Mesendoderm (in vitro differentiated cells): ENCODE measurements at regions not wholly inside any gene's neighbourhood (a gene's known extent, or its start where the extent isn't known, plus 50 kb on each side); places are given as distances from the start of the nearest gene placed in this dataset.
"Not testable (repeated sequence)": the region's sequence is repeated elsewhere in the genome, so short reads cannot be mapped to it uniquely, and the experiment has no call there.

Experiments
- DNase-seq: peaks from one replicate; pipeline ENCODE4 v3.0.0; 2013
- H2AK5ac ChIP-seq: 2 replicates; pipeline ENCODE4 v1.6.1; 2013; ENCODE audit warnings: low read length, inconsistent platforms
- H2BK120ac ChIP-seq: 2 replicates; pipeline ENCODE4 v1.6.1; 2013; ENCODE audit warnings: low read depth, mild to moderate bottlenecking, low read length, moderate library complexity, mixed read lengths
- H2BK15ac ChIP-seq: replicated peaks from 2 replicates; pipeline ENCODE4 v1.6.1; 2013; ENCODE audit warnings: low read depth, mild to moderate bottlenecking, moderate library complexity
- H2BK5ac ChIP-seq: 2 replicates; pipeline ENCODE4 v1.6.1; 2013; ENCODE audit warnings: low read length, inconsistent platforms
- H3K18ac ChIP-seq: 2 replicates; pipeline ENCODE4 v1.6.1; 2013; ENCODE audit warnings: mild to moderate bottlenecking, low read length, mixed read lengths
- H3K23ac ChIP-seq: one replicate; pipeline ENCODE4 v1.6.1; 2013; ENCODE audit warnings: low read length
- H3K27ac ChIP-seq: 2 replicates; pipeline ENCODE4 v1.5.1; 2013; ENCODE audit warnings: low read depth, mild to moderate bottlenecking, inconsistent platforms, low read length, moderate library complexity
- H3K27me3 ChIP-seq: 2 replicates; pipeline ENCODE4 v1.6.1; 2013; ENCODE audit warnings: low read length, control low read depth, mild to moderate bottlenecking, inconsistent platforms; ENCODE audit not compliant: insufficient read depth, poor library complexity
- H3K36me3 ChIP-seq: 2 replicates; pipeline ENCODE4 v1.6.1; 2013; ENCODE audit warnings: low read length, inconsistent platforms; ENCODE audit not compliant: control insufficient read depth, insufficient read depth
- H3K4ac ChIP-seq: one replicate; pipeline ENCODE4 v1.6.1; 2013; ENCODE audit warnings: low read depth, mild to moderate bottlenecking, low read length, moderate library complexity
- H3K4me1 ChIP-seq: 2 replicates; pipeline ENCODE4 v1.6.1; 2013; ENCODE audit warnings: low read depth, low read length, inconsistent platforms; ENCODE audit not compliant: control insufficient read depth
- H3K4me2 ChIP-seq: 2 replicates; pipeline ENCODE4 v1.6.1; 2013; ENCODE audit warnings: low read length
- H3K4me3 ChIP-seq: 2 replicates; pipeline ENCODE4 v1.5.1; 2013; ENCODE audit warnings: mild to moderate bottlenecking, low read length
- H3K56ac ChIP-seq: one replicate; pipeline ENCODE4 v1.6.1; 2013; ENCODE audit warnings: low read length
- H3K79me1 ChIP-seq: 2 replicates; pipeline ENCODE4 v1.6.1; 2013; ENCODE audit warnings: low read length, inconsistent platforms
- H3K79me2 ChIP-seq: 2 replicates; pipeline ENCODE4 v1.6.1; 2013; ENCODE audit warnings: mild to moderate bottlenecking, low read length; ENCODE audit not compliant: control insufficient read depth, insufficient read depth
- H3K9ac ChIP-seq: 2 replicates; pipeline ENCODE4 v1.6.1; 2013; ENCODE audit warnings: low read length, inconsistent platforms
- H4K5ac ChIP-seq: one replicate; pipeline ENCODE4 v1.6.1; 2013; ENCODE audit warnings: low read length
- H4K8ac ChIP-seq: one replicate; pipeline ENCODE4 v1.6.1; 2013; ENCODE audit warnings: low read depth, mild to moderate bottlenecking, control low read depth, low read length, moderate library complexity
- WGBS: extraction: QIAGEN DNeasy Blood & Tissue Kit; methylation state at CpG from one replicate; pipeline ENCODE4 v1.1.7; 2013; ENCODE audit warnings: low lambda C conversion rate, missing lambda C conversion rate; ENCODE audit not compliant: insufficient coverage; ENCODE audit errors: extremely low coverage; 5-methylcytosine and 5-hydroxymethylcytosine counted together

DNA sequence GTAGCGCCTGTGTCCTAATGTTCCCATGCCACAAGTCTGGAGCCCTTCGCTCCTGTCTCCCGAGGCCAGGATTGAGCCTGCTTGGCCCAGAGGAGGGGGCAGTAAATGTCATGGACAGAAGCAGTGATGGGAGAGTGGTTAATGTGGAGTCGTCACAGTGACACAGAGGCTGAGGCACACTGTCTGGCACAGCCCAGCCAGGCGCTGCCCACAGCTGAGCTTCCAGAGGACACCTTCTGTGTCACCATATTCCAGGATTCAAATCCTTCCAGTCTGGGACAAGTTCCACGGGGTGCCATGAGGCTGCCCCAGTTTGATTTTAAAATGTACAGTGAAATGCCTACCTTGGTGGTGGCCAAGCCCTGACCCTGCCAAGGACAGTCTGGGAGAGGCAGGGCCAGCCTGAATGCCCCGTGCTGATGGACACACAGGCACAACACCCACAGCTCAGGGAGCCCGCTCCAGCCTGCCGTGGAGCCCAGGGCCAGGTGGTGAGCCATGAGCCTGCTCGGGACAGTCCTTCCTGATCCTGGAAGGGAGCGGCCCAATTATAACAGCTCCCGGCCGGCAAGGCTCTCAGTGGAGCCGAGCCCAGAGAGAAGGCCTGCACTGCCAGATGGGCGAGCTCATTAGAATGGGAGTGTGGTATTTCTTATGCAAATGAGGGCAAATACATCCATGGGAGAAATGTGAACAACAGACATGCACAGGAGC is 99.1 kb upstream of the RUFY1 start:
- Histone ChIP-seq H3K27ac (no peak overlapping the region), H3K4me3 (no peak overlapping the region)

DNA sequence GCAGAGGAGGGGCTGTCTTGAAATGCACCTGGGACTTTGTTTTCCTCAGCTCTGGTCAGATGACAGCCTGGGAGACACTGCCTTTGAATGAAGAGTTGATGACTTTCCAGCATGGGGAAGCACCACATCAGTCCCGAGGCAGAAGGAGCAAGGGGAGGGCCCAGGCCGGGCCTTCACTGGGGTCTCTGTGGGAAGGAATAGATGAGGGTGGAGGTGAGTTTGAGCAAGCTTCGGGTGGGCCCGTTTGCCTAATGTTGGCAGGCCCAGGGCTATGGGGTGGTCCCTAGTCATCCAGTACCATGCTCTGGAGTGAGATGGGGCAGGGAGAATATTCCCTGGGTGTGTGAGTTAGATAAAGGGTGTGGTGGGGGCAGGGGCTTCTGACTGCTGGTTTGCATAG is 100.4 kb upstream of the RUFY1 start:
- not testable (repeated sequence) for H3K56ac ChIP-seq, H3K79me2 ChIP-seq

More for the DNA sequence above, 99.1 kb upstream of the RUFY1 start:
- Histone ChIP-seq H2AK5ac (no peak overlapping the region), H3K36me3 (no peaks in the 10 kb centered on the region), H4K8ac (no peak overlapping the region), H3K18ac (no peak overlapping the region), H2BK15ac (no peak overlapping the region), H3K27me3 (no peaks in the 10 kb centered on the region), H3K56ac (no peak overlapping the region), H3K23ac (no peak overlapping the region), H3K4me1 (no peaks in the 10 kb centered on the region), H3K4me2 (no peak overlapping the region), H3K9ac (no peak overlapping the region), H3K79me1 (no peaks in the 10 kb centered on the region), H2BK120ac (no peak overlapping the region), H4K5ac (no peak overlapping the region), H3K79me2 (no peaks in the 10 kb centered on the region), H3K4ac (no peak overlapping the region), H2BK5ac (no peak overlapping the region)
- no CpG with 5 or more reads among the region's 15 CpGs for WGBS
- DNase-seq = no peak

GRCh38 chr5:179448282-179448681 is 102.1 kb upstream of the RUFY1 start:
- H3K4me1 ChIP-seq, H2BK15ac ChIP-seq, H3K79me1 ChIP-seq, H3K9ac ChIP-seq, DNase-seq, H4K8ac ChIP-seq, H3K4ac ChIP-seq, H2BK120ac ChIP-seq, H4K5ac ChIP-seq, H3K4me2 ChIP-seq, H3K56ac ChIP-seq, H2AK5ac ChIP-seq, H3K27ac ChIP-seq, H3K4me3 ChIP-seq, H2BK5ac ChIP-seq, H3K23ac ChIP-seq, H3K36me3 ChIP-seq, H3K79me2 ChIP-seq, H3K18ac ChIP-seq, H3K27me3 ChIP-seq: not testable (repeated sequence)
- WGBS = no CpG with 5 or more reads among the region's 11 CpGs

More for the DNA sequence above, 100.4 kb upstream of the RUFY1 start:
- H2BK5ac ChIP-seq, H3K36me3 ChIP-seq, H4K5ac ChIP-seq, H2AK5ac ChIP-seq, H4K8ac ChIP-seq, H3K4me2 ChIP-seq, H3K79me1 ChIP-seq, H2BK15ac ChIP-seq, H3K18ac ChIP-seq, H3K9ac ChIP-seq, DNase-seq, H3K27me3 ChIP-seq, H3K4ac ChIP-seq, H2BK120ac ChIP-seq, H3K23ac ChIP-seq, H3K4me1 ChIP-seq, H3K27ac ChIP-seq, H3K4me3 ChIP-seq: not testable (repeated sequence)
- WGBS = no CpG with 5 or more reads among the region's 4 CpGs

DNA sequence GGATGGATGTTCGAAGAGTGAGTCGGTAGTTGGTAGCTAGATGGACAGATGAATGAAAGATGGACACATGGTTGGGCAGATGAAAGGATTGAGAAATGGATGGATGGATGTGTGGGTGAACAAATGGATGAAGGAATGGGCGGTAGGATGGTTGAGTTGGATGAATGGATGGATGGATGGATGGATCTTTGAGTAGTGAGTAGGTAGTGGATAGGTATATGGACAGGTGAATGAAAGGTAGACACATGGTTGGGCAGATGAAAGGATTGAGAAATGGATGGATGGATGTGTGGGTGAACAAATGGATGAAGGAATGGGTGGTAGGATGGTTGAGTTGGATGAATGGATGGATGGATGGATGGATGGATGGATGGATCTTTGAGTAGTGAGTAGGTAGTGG is 97.0 kb upstream of the ADAMTS2 start:
- not testable (repeated sequence) for H4K5ac ChIP-seq, H2BK15ac ChIP-seq, H3K27ac ChIP-seq, H2BK120ac ChIP-seq, H3K79me2 ChIP-seq, H2BK5ac ChIP-seq, H3K23ac ChIP-seq, H4K8ac ChIP-seq, H3K27me3 ChIP-seq, H3K4me2 ChIP-seq, H3K4me1 ChIP-seq, H3K56ac ChIP-seq, H3K18ac ChIP-seq, H3K4ac ChIP-seq, H2AK5ac ChIP-seq, H3K36me3 ChIP-seq, H3K79me1 ChIP-seq, H3K4me3 ChIP-seq, DNase-seq, H3K9ac ChIP-seq
- 100% methylated on average over 3 of the region's 3 CpGs for WGBS

- H3K27me3 ChIP-seq = no peaks in the 10 kb centered on the region
- no peaks in the 10 kb centered on the region for H3K4me1 ChIP-seq
- no peak overlapping the region for H4K8ac ChIP-seq
- no peaks in the 10 kb centered on the region for H3K36me3 ChIP-seq
- H2BK15ac ChIP-seq = no peak overlapping the region
- no peak overlapping the region for H3K18ac ChIP-seq
- H3K4me2 ChIP-seq = no peak overlapping the region
- H3K79me2 ChIP-seq = no peaks in the 10 kb centered on the region
- H3K4ac ChIP-seq = no peak overlapping the region
- no CpG with 5 or more reads among the region's 22 CpGs for WGBS
- H2BK120ac ChIP-seq = no peak overlapping the region
- no peaks in the 10 kb centered on the region for H3K79me1 ChIP-seq
- H2AK5ac ChIP-seq = no peak overlapping the region
- H3K4me3 ChIP-seq = no peak overlapping the region
- no peak for DNase-seq
- no peak overlapping the region for H2BK5ac ChIP-seq
- H4K5ac ChIP-seq = no peak overlapping the region
- H3K56ac ChIP-seq = no peak overlapping the region
- H3K27ac ChIP-seq = no peak overlapping the region
- H3K9ac ChIP-seq = no peak overlapping the region
- H3K23ac ChIP-seq = no peak overlapping the region
Observed at GRCh38 chr5:179439181-179439985, 94.1 kb upstream of the ADAMTS2 start.
